HepG2 (cell line): ENCODE measurements at regions not wholly inside any gene's neighbourhood (a gene's known extent, or its start where the extent isn't known, plus 50 kb on each side); places are given as distances from the start of the nearest gene placed in this dataset.

Source experiments
- ATAC-seq: fragments of 200-7000 bp; cut with Tn5 transposase; 3 replicates; pipeline ENCODE4 v1.9.1; 2020; ENCODE audit warnings: mild to moderate bottlenecking, moderate library complexity
- BruUV-seq: library from RNA; stranded (reverse); fragments of 400-500 nt; replicated peaks from 2 replicates; lab custom pipeline; 2021; lab: Mats Ljungman, UMichigan
- CTCF ChIA-PET: fragments of 300-600 bp; formaldehyde crosslinking; extraction: SDS; loops from one replicate; lab custom pipeline; 2021; ENCODE audit warnings: low total read pairs, inconsistent platforms, low intra/inter-chr PET ratio; lab: Yijun Ruan, JAX
- POLR2A ChIA-PET: fragments of 350-600 bp; sonication (Branson Sonifier 250); formaldehyde crosslinking; loops from one replicate; lab custom pipeline; 2020; ENCODE audit warnings: antibody characterized with exemption, inconsistent platforms; lab: Yijun Ruan, JAX
- DNase-seq: peaks from one replicate; pipeline ENCODE4 v3.0.0-alpha.2; 2015; ENCODE audit warnings: low spot score
- FAIRE-seq: peaks from 3 replicates; lab custom pipeline; 2011; peaks lifted over from hg19 to GRCh38; lab: Jason Lieb, UNC
- H2AFZ ChIP-seq: one replicate; pipeline ENCODE4 v1.6.1; 2011; ENCODE audit warnings: low read length, inconsistent platforms
- H3K27ac ChIP-seq: fragments of 300-600 bp; 3 replicates; pipeline ENCODE4 v1.8.0; 2011; ENCODE audit warnings: mixed run types, mild to moderate bottlenecking, mixed read lengths, low read length, inconsistent platforms; ENCODE audit not compliant: insufficient read depth; ENCODE audit errors: extremely low read length
- H3K27me3 ChIP-seq, 2 experiments: fragments of 200-600 bp in 1 of 2; 2 replicates in 1 of 2; 3 replicates in 1 of 2; pipeline versions ENCODE4 v1.6.0 to v1.8.0; 2011; ENCODE audit warnings: low read length in 2 of 2, mild to moderate bottlenecking in 2 of 2, moderate library complexity in 2 of 2, inconsistent platforms in 1 of 2; ENCODE audit not compliant: insufficient read depth in 2 of 2, control insufficient read depth in 1 of 2
- H3K36me3 ChIP-seq, 2 experiments: fragments of 200-600 bp in 1 of 2; replicated peaks in 1 of 2; 2 replicates in 1 of 2; 3 replicates in 1 of 2; pipeline versions ENCODE4 v1.5.1 to v1.8.0; 2011; ENCODE audit warnings: low read length in 2 of 2, inconsistent platforms in 1 of 2; ENCODE audit not compliant: insufficient read depth in 2 of 2, control insufficient read depth in 1 of 2
- H3K4me1 ChIP-seq: 2 replicates; pipeline ENCODE4 v1.5.1; 2012; ENCODE audit warnings: low read length, inconsistent platforms; ENCODE audit not compliant: insufficient read depth
- H3K4me2 ChIP-seq: 2 replicates; pipeline ENCODE4 v1.6.0; 2011; ENCODE audit warnings: low read depth, low read length, inconsistent platforms
- H3K4me3 ChIP-seq, 3 experiments: fragments of 200-600 bp in 1 of 3; sonication (generic), shearing (Covaris generic) in 1 of 3; replicated peaks in 1 of 3; 2 replicates each; pipeline ENCODE4 v1.5.1; 2011 to 2016; ENCODE audit warnings: low read length in 3 of 3, inconsistent platforms in 2 of 3, low read depth in 2 of 3, mild to moderate bottlenecking in 2 of 3, control low read depth in 1 of 3, mixed read lengths in 1 of 3; ENCODE audit not compliant: insufficient read depth in 1 of 3
- H3K79me2 ChIP-seq: one replicate; pipeline ENCODE4 v1.6.1; 2011; ENCODE audit warnings: low read length, inconsistent platforms; ENCODE audit not compliant: insufficient read depth
- H3K9ac ChIP-seq: 2 replicates; pipeline ENCODE4 v1.6.0; 2011; ENCODE audit warnings: mild to moderate bottlenecking, low read depth, low read length, inconsistent platforms; ENCODE audit not compliant: insufficient read depth
- H3K9me3 ChIP-seq: 2 replicates; pipeline ENCODE4 v1.5.1; 2012; ENCODE audit warnings: mild to moderate bottlenecking, low read length
- H4K20me1 ChIP-seq: 2 replicates; pipeline ENCODE4 v1.6.0; 2011; ENCODE audit warnings: inconsistent platforms, mild to moderate bottlenecking, low read length, moderate library complexity; ENCODE audit not compliant: insufficient read depth
- DMAP1 ChIP-seq: IDR thresholded peaks from 2 replicates; pipeline ENCODE4 v1.6.1; 2016
- RXRA ChIP-seq: sonication (generic); formaldehyde crosslinking; IDR thresholded peaks from 2 replicates; pipeline ENCODE4 v1.5.1; 2020; ENCODE audit warnings: missing genetic modification reagents
- RXRB ChIP-seq: IDR thresholded peaks from 2 replicates; pipeline ENCODE4 v1.6.1; 2016; ENCODE audit warnings: borderline replicate concordance, missing genetic modification reagents, missing compliant biosample characterization
- SOX6 ChIP-seq, 2 experiments: fragments of 450-650 bp in 1 of 2; sonication (generic) in 1 of 2; formaldehyde crosslinking in 1 of 2; IDR thresholded peaks; 2 replicates each; pipeline versions ENCODE4 v1.4.0 to v1.6.1; 2017 to 2020; ENCODE audit warnings: antibody characterized with exemption in 1 of 2, mild to moderate bottlenecking in 1 of 2, missing genetic modification reagents in 1 of 2
- SRSF9 ChIP-seq: fragments of 200-400 bp; formaldehyde crosslinking; IDR thresholded peaks from 2 replicates; pipeline ENCODE4 v1.6.1; 2018; ENCODE audit warnings: borderline replicate concordance, mild to moderate bottlenecking, low read depth, low read length; ENCODE audit not compliant: insufficient read depth, poor library complexity, severe bottlenecking
- ZEB1 ChIP-seq: IDR thresholded peaks from 2 replicates; pipeline ENCODE4 v1.6.1; 2012; ENCODE audit warnings: mild to moderate bottlenecking, low read depth, inconsistent platforms; ENCODE audit not compliant: insufficient replicate concordance
- ZNF264 ChIP-seq: sonication (generic); formaldehyde crosslinking; IDR thresholded peaks from 2 replicates; pipeline ENCODE4 v1.4.0; 2020; ENCODE audit warnings: missing genetic modification reagents
- ZNF282 ChIP-seq: fragments of 450-650 bp; IDR thresholded peaks from 2 replicates; pipeline ENCODE4 v1.6.1; 2018; ENCODE audit not compliant: partially characterized antibody
- ZNF703 ChIP-seq: sonication (generic); formaldehyde crosslinking; IDR thresholded peaks from 2 replicates; pipeline ENCODE4 v1.5.1; 2020; ENCODE audit warnings: missing genetic modification reagents, mild to moderate bottlenecking, moderate library complexity, borderline replicate concordance
- WGBS: methylation state at CpG from one replicate; pipeline ENCODE4 v1.1.6; 2017; ENCODE audit warnings: low lambda C conversion rate; 5-methylcytosine and 5-hydroxymethylcytosine counted together
- in situ Hi-C: cut with HindIII; loops from 2 replicates; pipeline ENCODE4 v1.10.0; 2017; ENCODE audit warnings: low pct_unique_long_range_greater_than_20kb; ENCODE audit not compliant: extremely low pct_ligation_motif_present
- intact Hi-C: fragments of 100-400 bp; cut with micrococcal nuclease; formaldehyde crosslinking; loops from one replicate; pipeline ENCODE4 v1.10.0; 2022; ENCODE audit not compliant: unreplicated experiment
- TF ChIP-seq, protein P1 (sequence below): sonication (generic); formaldehyde crosslinking; IDR thresholded peaks from 2 replicates; pipeline ENCODE4 v1.8.0; 2022; ENCODE audit warnings: mild to moderate bottlenecking, missing genetic modification reagents, moderate library complexity
- TF ChIP-seq, protein P2 (sequence below): sonication (generic); formaldehyde crosslinking; IDR thresholded peaks from 2 replicates; pipeline ENCODE4 v1.5.1; 2020; ENCODE audit warnings: mild to moderate bottlenecking, missing genetic modification reagents, borderline replicate concordance
- TF ChIP-seq, protein P3 (sequence below): sonication (generic); formaldehyde crosslinking; IDR thresholded peaks from 2 replicates; pipeline ENCODE4 v1.5.0; 2020; ENCODE audit warnings: mild to moderate bottlenecking, missing genetic modification reagents

DNA sequence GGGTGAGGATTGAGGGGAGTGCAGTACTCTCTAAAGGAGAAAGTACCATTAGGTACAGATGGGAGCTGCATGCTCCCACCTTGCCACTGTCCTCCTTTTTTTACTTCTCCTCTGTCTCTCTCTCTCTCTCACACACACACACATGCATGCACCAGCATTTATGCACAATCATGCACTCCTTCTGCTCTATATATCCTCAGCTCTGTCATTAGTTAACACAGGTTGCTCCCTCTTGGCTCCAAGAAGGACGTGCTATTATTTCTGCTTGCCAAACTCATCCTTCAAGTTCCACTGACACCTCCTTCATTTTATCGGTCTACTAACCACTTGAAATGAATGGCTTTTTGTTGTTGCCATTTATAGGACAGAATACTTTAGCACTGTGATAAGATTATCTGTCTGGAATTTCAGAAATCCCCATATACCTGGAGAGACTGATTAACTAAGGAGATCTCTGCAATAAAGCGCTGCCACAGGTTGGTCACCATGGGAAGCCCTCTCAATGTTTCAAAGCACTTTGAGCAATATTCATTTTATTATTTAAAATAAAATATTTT is 178.5 kb upstream of the TRIB2 start:
- no peak for ATAC-seq
- Histone ChIP-seq H4K20me1 (no peaks in the 10 kb centered on the region), H2AFZ (no peak overlapping the region), H3K27me3 (no peaks in the 10 kb centered on the region), H3K79me2 (no peaks in the 10 kb centered on the region), H3K9ac (no peak overlapping the region), H3K4me1 (peaks cover 6% of the 10 kb centered on the region; the same call in 1 of the 2 replicates), H3K9me3 (no peaks in the 10 kb centered on the region), H3K36me3 (no peaks in the 10 kb centered on the region), H3K27ac (no peak overlapping the region), H3K4me2 (no peak overlapping the region), H3K4me3 (no peak overlapping the region)
- no peak for DNase-seq
- ChIA-PET POLR2A (no interaction called here), CTCF (no interaction called here)
- no TSS peak for BruUV-seq
- no peak for FAIRE-seq
- WGBS = 43% methylated on average over 3 of the region's 3 CpGs
- intact Hi-C loops = no loop called here
- in situ Hi-C loops = no loop called here
- TF ChIP-seq ZNF703 (CRISPR knock-in tag) = no peak
- TF ChIP-seq RXRA (CRISPR knock-in tag) = no peak
- no peak for TF ChIP-seq ZEB1
- TF ChIP-seq, protein P1, sequence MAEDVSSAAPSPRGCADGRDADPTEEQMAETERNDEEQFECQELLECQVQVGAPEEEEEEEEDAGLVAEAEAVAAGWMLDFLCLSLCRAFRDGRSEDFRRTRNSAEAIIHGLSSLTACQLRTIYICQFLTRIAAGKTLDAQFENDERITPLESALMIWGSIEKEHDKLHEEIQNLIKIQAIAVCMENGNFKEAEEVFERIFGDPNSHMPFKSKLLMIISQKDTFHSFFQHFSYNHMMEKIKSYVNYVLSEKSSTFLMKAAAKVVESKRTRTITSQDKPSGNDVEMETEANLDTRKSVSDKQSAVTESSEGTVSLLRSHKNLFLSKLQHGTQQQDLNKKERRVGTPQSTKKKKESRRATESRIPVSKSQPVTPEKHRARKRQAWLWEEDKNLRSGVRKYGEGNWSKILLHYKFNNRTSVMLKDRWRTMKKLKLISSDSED (CRISPR knock-in tag) = no peak
- TF ChIP-seq, protein P2, sequence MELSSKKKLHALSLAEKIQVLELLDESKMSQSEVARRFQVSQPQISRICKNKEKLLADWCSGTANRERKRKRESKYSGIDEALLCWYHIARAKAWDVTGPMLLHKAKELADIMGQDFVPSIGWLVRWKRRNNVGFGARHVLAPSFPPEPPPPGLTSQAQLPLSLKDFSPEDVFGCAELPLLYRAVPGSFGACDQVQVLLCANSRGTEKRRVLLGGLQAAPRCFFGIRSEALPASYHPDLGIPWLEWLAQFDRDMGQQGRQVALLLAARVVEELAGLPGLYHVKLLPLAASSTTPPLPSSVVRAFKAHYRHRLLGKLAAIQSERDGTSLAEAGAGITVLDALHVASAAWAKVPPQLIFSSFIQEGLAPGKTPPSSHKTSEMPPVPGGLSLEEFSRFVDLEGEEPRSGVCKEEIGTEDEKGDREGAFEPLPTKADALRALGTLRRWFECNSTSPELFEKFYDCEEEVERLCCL = no peak
- no peak for TF ChIP-seq SRSF9
- TF ChIP-seq DMAP1 (CRISPR knock-in tag) = no peak
- no peak for TF ChIP-seq ZNF282
- TF ChIP-seq ZNF264 (CRISPR knock-in tag) = no peak
- TF ChIP-seq, protein P3, sequence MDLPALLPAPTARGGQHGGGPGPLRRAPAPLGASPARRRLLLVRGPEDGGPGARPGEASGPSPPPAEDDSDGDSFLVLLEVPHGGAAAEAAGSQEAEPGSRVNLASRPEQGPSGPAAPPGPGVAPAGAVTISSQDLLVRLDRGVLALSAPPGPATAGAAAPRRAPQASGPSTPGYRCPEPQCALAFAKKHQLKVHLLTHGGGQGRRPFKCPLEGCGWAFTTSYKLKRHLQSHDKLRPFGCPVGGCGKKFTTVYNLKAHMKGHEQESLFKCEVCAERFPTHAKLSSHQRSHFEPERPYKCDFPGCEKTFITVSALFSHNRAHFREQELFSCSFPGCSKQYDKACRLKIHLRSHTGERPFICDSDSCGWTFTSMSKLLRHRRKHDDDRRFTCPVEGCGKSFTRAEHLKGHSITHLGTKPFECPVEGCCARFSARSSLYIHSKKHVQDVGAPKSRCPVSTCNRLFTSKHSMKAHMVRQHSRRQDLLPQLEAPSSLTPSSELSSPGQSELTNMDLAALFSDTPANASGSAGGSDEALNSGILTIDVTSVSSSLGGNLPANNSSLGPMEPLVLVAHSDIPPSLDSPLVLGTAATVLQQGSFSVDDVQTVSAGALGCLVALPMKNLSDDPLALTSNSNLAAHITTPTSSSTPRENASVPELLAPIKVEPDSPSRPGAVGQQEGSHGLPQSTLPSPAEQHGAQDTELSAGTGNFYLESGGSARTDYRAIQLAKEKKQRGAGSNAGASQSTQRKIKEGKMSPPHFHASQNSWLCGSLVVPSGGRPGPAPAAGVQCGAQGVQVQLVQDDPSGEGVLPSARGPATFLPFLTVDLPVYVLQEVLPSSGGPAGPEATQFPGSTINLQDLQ (CRISPR knock-in tag) = no peak
- no peak for TF ChIP-seq SOX6 (IDR thresholded peaks at IDR 0.05)
- TF ChIP-seq SOX6 (CRISPR knock-in tag; IDR thresholded peaks at IDR 0.05) = no peak
- TF ChIP-seq RXRB (CRISPR knock-in tag) = no peak
